ENCODE measurements at regions not wholly inside any gene's neighbourhood (a gene's known extent, or its start where the extent isn't known, plus 50 kb on each side); places are given as distances from the start of the nearest gene placed in this dataset.

GRCh38 chr2:192377173-192377572 lies 182.4 kb upstream of the TMEFF2 start:
- H3K36me3 Mint-ChIP-seq, result no peaks in the 10 kb centered on the region
- no peaks in the 10 kb centered on the region for H3K4me1 Mint-ChIP-seq
- no peak for ATAC-seq (ENCODE audit: low read depth in 2 of 2)
- no peak overlapping the region for H3K27ac Mint-ChIP-seq
- peaks cover 0 to 1% (median 0%) of the 10 kb centered on the region in 7 donors for H3K9me3 Mint-ChIP-seq
- no peaks in the 10 kb centered on the region for H3K27me3 Mint-ChIP-seq
- DNase-seq, result no peak
- H3K4me3 Mint-ChIP-seq, result no peak overlapping the region

- H3K4me3 Mint-ChIP-seq, result no peak overlapping the region
- H3K36me3 Mint-ChIP-seq, result no peaks in the 10 kb centered on the region
- no peak for ATAC-seq (ENCODE audit: low read depth in 2 of 2)
- no peak for DNase-seq
- H3K27me3 Mint-ChIP-seq, result no peaks in the 10 kb centered on the region
- H3K4me1 Mint-ChIP-seq, result no peaks in the 10 kb centered on the region
- H3K27ac Mint-ChIP-seq, result no peak overlapping the region
- no peaks in the 10 kb centered on the region for H3K9me3 Mint-ChIP-seq
Observed at GRCh38 chr2:192373754-192374153, 179.0 kb upstream of the TMEFF2 start.

- H3K36me3 Mint-ChIP-seq, result no peaks in the 10 kb centered on the region
- no peak overlapping the region for H3K4me3 Mint-ChIP-seq
- H3K4me1 Mint-ChIP-seq, result no peaks in the 10 kb centered on the region
- ATAC-seq (ENCODE audit: low read depth in 2 of 2) (no peak), DNase-seq (no peak)
- no peak overlapping the region for H3K27ac Mint-ChIP-seq
- H3K9me3 Mint-ChIP-seq, result no peaks in the 10 kb centered on the region
- no peaks in the 10 kb centered on the region for H3K27me3 Mint-ChIP-seq
Observed at GRCh38 chr2:192373221-192373620, 178.5 kb upstream of the TMEFF2 start.

- no peak for DNase-seq
- Mint-ChIP-seq H3K4me1 (no peaks in the 10 kb centered on the region), H3K27ac (no peak overlapping the region), H3K27me3 (no peaks in the 10 kb centered on the region), H3K9me3 (no peaks in the 10 kb centered on the region), H3K36me3 (no peaks in the 10 kb centered on the region), H3K4me3 (no peak overlapping the region)
- ATAC-seq (ENCODE audit: low read depth in 2 of 2), result no peak
Observed at GRCh38 chr2:192369969-192370368, 175.2 kb upstream of the TMEFF2 start.

GRCh38 chr2:192357217-192357616 lies 162.5 kb upstream of the TMEFF2 start:
- DNase-seq (no peak), ATAC-seq (ENCODE audit: low read depth in 2 of 2) (no peak)
- Mint-ChIP-seq H3K27me3 (peaks cover 0 to 14% (median 0%) of the 10 kb centered on the region in 3 donors), H3K36me3 (no peaks in the 10 kb centered on the region), H3K27ac (no peak overlapping the region), H3K4me1 (no peaks in the 10 kb centered on the region), H3K9me3 (peaks cover 0 to 9% (median 0%) of the 10 kb centered on the region in 7 donors), H3K4me3 (no peak overlapping the region)

GRCh38 chr2:192354512-192355244 lies 159.9 kb upstream of the TMEFF2 start:
- no peaks in the 10 kb centered on the region for H3K36me3 Mint-ChIP-seq
- no peaks in the 10 kb centered on the region for H3K4me1 Mint-ChIP-seq
- peaks cover 0 to 4% (median 0%) of the 10 kb centered on the region in 7 donors for H3K9me3 Mint-ChIP-seq
- peaks cover 0 to 9% (median 0%) of the 10 kb centered on the region in 3 donors for H3K27me3 Mint-ChIP-seq
- no peak for ATAC-seq (ENCODE audit: low read depth in 2 of 2)
- no peak overlapping the region for H3K4me3 Mint-ChIP-seq
- H3K27ac Mint-ChIP-seq, result peak overlapping the region in 1 of 6 donors; percentile 73
- no peak for DNase-seq

GRCh38 chr2:192347542-192347941 lies 152.8 kb upstream of the TMEFF2 start:
- Mint-ChIP-seq H3K4me1 (no peaks in the 10 kb centered on the region), H3K27me3 (no peaks in the 10 kb centered on the region), H3K27ac (no peak overlapping the region), H3K9me3 (peaks cover 0 to 9% (median 2%) of the 10 kb centered on the region in 7 donors), H3K36me3 (no peaks in the 10 kb centered on the region), H3K4me3 (no peak overlapping the region)
- DNase-seq (no peak), ATAC-seq (ENCODE audit: low read depth in 2 of 2) (no peak)

GRCh38 chr2:192345287-192345686 lies 150.6 kb upstream of the TMEFF2 start:
- no peak overlapping the region for H3K4me3 Mint-ChIP-seq
- H3K27ac Mint-ChIP-seq, result no peak overlapping the region
- no peaks in the 10 kb centered on the region for H3K36me3 Mint-ChIP-seq
- H3K4me1 Mint-ChIP-seq, result no peaks in the 10 kb centered on the region
- no peak for ATAC-seq (ENCODE audit: low read depth in 2 of 2)
- no peaks in the 10 kb centered on the region for H3K27me3 Mint-ChIP-seq
- no peak for DNase-seq
- H3K9me3 Mint-ChIP-seq, result peaks cover 0 to 9% (median 2%) of the 10 kb centered on the region in 7 donors

GRCh38 chr2:192333642-192334041 lies 138.9 kb upstream of the TMEFF2 start:
- Mint-ChIP-seq H3K36me3 (no peaks in the 10 kb centered on the region), H3K4me1 (peaks cover 0 to 17% (median 0%) of the 10 kb centered on the region in 3 donors), H3K4me3 (no peak overlapping the region), H3K27me3 (no peaks in the 10 kb centered on the region), H3K27ac (no peak overlapping the region), H3K9me3 (peaks cover 0 to 3% (median 0%) of the 10 kb centered on the region in 7 donors)
- no peak for DNase-seq
- ATAC-seq (ENCODE audit: low read depth in 2 of 2), result no peak

- Mint-ChIP-seq H3K36me3 (no peaks in the 10 kb centered on the region), H3K27ac (peak overlapping the region in 4 of 6 donors; percentile 24 to 55 (median 38)), H3K4me1 (peaks cover 7 to 42% (median 11%) of the 10 kb centered on the region in 3 donors), H3K27me3 (no peaks in the 10 kb centered on the region), H3K4me3 (peak overlapping the region in 2 of 8 donors; percentile 47 to 81), H3K9me3 (peaks cover 0 to 3% (median 0%) of the 10 kb centered on the region in 7 donors)
- DNase-seq, result no peak
- ATAC-seq (ENCODE audit: low read depth in 2 of 2), result no peak
Observed at GRCh38 chr2:192328297-192328696, 133.6 kb upstream of the TMEFF2 start.

GRCh38 chr2:192327576-192327975 lies 132.8 kb upstream of the TMEFF2 start:
- DNase-seq (no peak), ATAC-seq (ENCODE audit: low read depth in 2 of 2) (peak; percentile 45 to 56)
- Mint-ChIP-seq H3K27me3 (no peaks in the 10 kb centered on the region), H3K36me3 (no peaks in the 10 kb centered on the region), H3K27ac (peak overlapping the region in 4 of 6 donors; percentile 24 to 77 (median 52)), H3K4me1 (peaks cover 7 to 42% (median 11%) of the 10 kb centered on the region in 3 donors), H3K4me3 (peak overlapping the region; percentile 18 to 81 (median 50)), H3K9me3 (peaks cover 0 to 3% (median 0%) of the 10 kb centered on the region in 7 donors)

- Mint-ChIP-seq H3K4me1 (peaks cover 4 to 15% (median 6%) of the 10 kb centered on the region in 3 donors), H3K9me3 (peaks cover 0 to 5% (median 0%) of the 10 kb centered on the region in 7 donors), H3K36me3 (no peaks in the 10 kb centered on the region), H3K27me3 (no peaks in the 10 kb centered on the region), H3K4me3 (no peak overlapping the region), H3K27ac (no peak overlapping the region)
- DNase-seq (no peak), ATAC-seq (ENCODE audit: low read depth in 2 of 2) (no peak)
Observed at GRCh38 chr2:192315543-192315942, 120.8 kb upstream of the TMEFF2 start.

- no peak overlapping the region for H3K27ac Mint-ChIP-seq
- ATAC-seq (ENCODE audit: low read depth in 2 of 2) (no peak), DNase-seq (no peak)
- H3K4me3 Mint-ChIP-seq, result no peak overlapping the region
- peaks cover 4 to 15% (median 6%) of the 10 kb centered on the region in 3 donors for H3K4me1 Mint-ChIP-seq
- H3K36me3 Mint-ChIP-seq, result no peaks in the 10 kb centered on the region
- peaks cover 0 to 5% (median 0%) of the 10 kb centered on the region in 7 donors for H3K9me3 Mint-ChIP-seq
- no peaks in the 10 kb centered on the region for H3K27me3 Mint-ChIP-seq
Observed at GRCh38 chr2:192314800-192315481, 120.2 kb upstream of the TMEFF2 start.

GRCh38 chr2:192313773-192314172 lies 119.0 kb upstream of the TMEFF2 start:
- Mint-ChIP-seq H3K27ac (peak overlapping the region in 1 of 6 donors; percentile 37), H3K9me3 (peaks cover 0 to 5% (median 0%) of the 10 kb centered on the region in 7 donors), H3K4me1 (peaks cover 4 to 15% (median 6%) of the 10 kb centered on the region in 3 donors), H3K36me3 (no peaks in the 10 kb centered on the region), H3K27me3 (no peaks in the 10 kb centered on the region), H3K4me3 (no peak overlapping the region)
- ATAC-seq (ENCODE audit: low read depth in 2 of 2) (no peak), DNase-seq (no peak)
